HCT116 (cell line): ENCODE measurements at regions not wholly inside any gene's neighbourhood (a gene's known extent, or its start where the extent isn't known, plus 50 kb on each side); places are given as distances from the start of the nearest gene placed in this dataset.

Experiments
- CEBPB ChIP-seq: IDR thresholded peaks from 2 replicates; pipeline ENCODE4 v1.6.1; 2012; ENCODE audit warnings: low read depth
- CTCF ChIP-seq, 3 experiments: fragments of 200-600 bp in 1 of 3; sonication (generic) in 1 of 3; IDR thresholded peaks in 2 of 3; conservative IDR thresholded peaks in 1 of 3; 2 replicates each; pipeline ENCODE4 v1.5.1; 2012 to 2017; ENCODE audit warnings: low read depth in 2 of 3, low read length in 2 of 3, antibody characterized with exemption in 1 of 3, borderline replicate concordance in 1 of 3, control low read depth in 1 of 3, mild to moderate bottlenecking in 1 of 3, mixed read lengths in 1 of 3, mixed run types in 1 of 3, moderate library complexity in 1 of 3; ENCODE audit not compliant: insufficient read depth in 1 of 3
- EZH2 ChIP-seq: fragments of 200-600 bp; sonication (generic); IDR thresholded peaks from 2 replicates; pipeline ENCODE4 v1.6.1; 2017; ENCODE audit warnings: antibody characterized with exemption, mixed run types
- EZH2phosphoT487 ChIP-seq: fragments of 200-600 bp; IDR thresholded peaks from 2 replicates; pipeline ENCODE4 v1.6.1; 2018; ENCODE audit warnings: antibody characterized with exemption, borderline replicate concordance
- JUND ChIP-seq: IDR thresholded peaks from 2 replicates; pipeline ENCODE4 v1.6.1; 2012
- POLR2A ChIP-seq: IDR thresholded peaks from 2 replicates; pipeline ENCODE4 v1.7.0; 2011; ENCODE audit warnings: borderline replicate concordance; ENCODE audit not compliant: insufficient read depth, insufficient read length; ENCODE audit errors: extremely low read depth
- POLR2AphosphoS5 ChIP-seq: IDR thresholded peaks from 2 replicates; pipeline ENCODE4 v1.6.1; 2011; ENCODE audit warnings: mild to moderate bottlenecking, low read depth, low read length, moderate library complexity
- RAD21 ChIP-seq: IDR thresholded peaks from 2 replicates; pipeline ENCODE4 v1.6.1; 2012; ENCODE audit warnings: low read depth, mild to moderate bottlenecking
- REST ChIP-seq: IDR thresholded peaks from 2 replicates; pipeline ENCODE4 v1.6.1; 2012; ENCODE audit warnings: low read depth
- SIN3A ChIP-seq: IDR thresholded peaks from 2 replicates; pipeline ENCODE4 v1.6.1; 2012; ENCODE audit warnings: low read depth
- SRF ChIP-seq: IDR thresholded peaks from 2 replicates; pipeline ENCODE4 v1.6.1; 2012; ENCODE audit warnings: low read depth
- TCF7L2 ChIP-seq: IDR thresholded peaks from 2 replicates; pipeline ENCODE4 v1.7.0; 2011; ENCODE audit warnings: borderline replicate concordance, inconsistent platforms; ENCODE audit not compliant: insufficient read depth, insufficient read length; ENCODE audit errors: extremely low read depth
- YY1 ChIP-seq: IDR thresholded peaks from 2 replicates; pipeline ENCODE4 v1.6.1; 2011; ENCODE audit warnings: low read length, low read depth, moderate library complexity, mild to moderate bottlenecking; ENCODE audit not compliant: insufficient replicate concordance; ENCODE audit errors: extremely low read depth
- ZBTB33 ChIP-seq: IDR thresholded peaks from 2 replicates; pipeline ENCODE4 v1.6.1; 2011; ENCODE audit warnings: mild to moderate bottlenecking, low read length, moderate library complexity; ENCODE audit not compliant: insufficient replicate concordance; ENCODE audit errors: extremely low read depth

- no peak for TF ChIP-seq RAD21
- no peak for TF ChIP-seq EZH2
- no peak for TF ChIP-seq REST
- no peak for TF ChIP-seq ZBTB33
- no peak for TF ChIP-seq SIN3A
- TF ChIP-seq CTCF (IDR thresholded peaks at IDR 0.05 in 2 of 3, conservative IDR thresholded peaks at IDR 0.05 in 1 of 3; ENCODE audit: borderline replicate concordance in 1 of 3, insufficient read depth in 1 of 3, low read depth in 2 of 3, low read length in 2 of 3): no peak
- TF ChIP-seq POLR2A: no peak
- no peak for TF ChIP-seq POLR2AphosphoS5
- TF ChIP-seq JUND: no peak
- no peak for TF ChIP-seq TCF7L2
- TF ChIP-seq SRF: no peak
- no peak for TF ChIP-seq EZH2phosphoT487
- no peak for TF ChIP-seq YY1
- no peak for TF ChIP-seq CEBPB
Observed at GRCh38 chr10:55766212-55766611, 594.8 kb downstream of the ZWINT start.
